ENCODE measurements at regions not wholly inside any gene's neighbourhood (a gene's known extent, or its start where the extent isn't known, plus 50 kb on each side); places are given as distances from the start of the nearest gene placed in this dataset.

GRCh38 chrX:84715315-84715714 lies 213.1 kb upstream of the HDX start:
- no peak overlapping the region for H3K27ac ChIP-seq (ENCODE audit: low read depth in 1 of 2, low read length in 1 of 2)
- WGBS, 2 donors = 32 to 37% methylated on average over 4 of the region's 4 CpGs
- H3K4me1 ChIP-seq (ENCODE audit: control insufficient read depth in 5 of 5, insufficient read depth in 5 of 5, low read length in 5 of 5) = no peaks in the 10 kb centered on the region
- H3K4me3 ChIP-seq = no peak overlapping the region
- DNase-seq (no peak), ATAC-seq (ENCODE audit: insufficient read depth, low FRiP score) (no peak)
- TF ChIP-seq CTCF (IDR thresholded peaks at IDR 0.05; ENCODE audit: control extremely low read depth, extremely low read depth) = no peak
- no peak overlapping the region for H3K9ac ChIP-seq (ENCODE audit: insufficient read depth in 1 of 2, low read length in 2 of 2)
- H3K36me3 ChIP-seq (ENCODE audit: control insufficient read depth in 4 of 4, insufficient read depth in 4 of 4, low read length in 4 of 4) = no peaks in the 10 kb centered on the region
- no peaks in the 10 kb centered on the region for H3K9me3 ChIP-seq (ENCODE audit: control insufficient read depth in 4 of 4, insufficient read depth in 3 of 4, low read length in 3 of 4)
- peaks cover 0 to 2% (median 0%) of the 10 kb centered on the region in 3 donors for H3K27me3 ChIP-seq (ENCODE audit: control insufficient read depth in 3 of 3, insufficient read depth in 3 of 3, low read length in 2 of 3)

GRCh38 chrX:84717343-84717742 lies 215.1 kb upstream of the HDX start:
- 60 to 85% methylated on average over 2 of the region's 2 CpGs for WGBS, 2 donors
- no peaks in the 10 kb centered on the region for H3K4me1 ChIP-seq (ENCODE audit: control insufficient read depth in 5 of 5, insufficient read depth in 5 of 5, low read length in 5 of 5)
- no peaks in the 10 kb centered on the region for H3K9me3 ChIP-seq (ENCODE audit: control insufficient read depth in 4 of 4, insufficient read depth in 3 of 4, low read length in 3 of 4)
- no peak for TF ChIP-seq CTCF (IDR thresholded peaks at IDR 0.05; ENCODE audit: control extremely low read depth, extremely low read depth)
- H3K27me3 ChIP-seq (ENCODE audit: control insufficient read depth in 3 of 3, insufficient read depth in 3 of 3, low read length in 2 of 3) = peaks cover 0 to 2% (median 0%) of the 10 kb centered on the region in 3 donors
- H3K9ac ChIP-seq (ENCODE audit: insufficient read depth in 1 of 2, low read length in 2 of 2) = no peak overlapping the region
- no peak for ATAC-seq (ENCODE audit: insufficient read depth, low FRiP score)
- H3K4me3 ChIP-seq = no peak overlapping the region
- H3K36me3 ChIP-seq (ENCODE audit: control insufficient read depth in 4 of 4, insufficient read depth in 4 of 4, low read length in 4 of 4) = no peaks in the 10 kb centered on the region
- H3K27ac ChIP-seq (ENCODE audit: low read depth in 1 of 2, low read length in 1 of 2) = no peak overlapping the region
- DNase-seq = no peak

GRCh38 chrX:84721416-84721815 lies 219.2 kb upstream of the HDX start:
- Histone ChIP-seq H3K9ac (ENCODE audit: insufficient read depth in 1 of 2, low read length in 2 of 2) (no peak overlapping the region), H3K4me1 (ENCODE audit: control insufficient read depth in 5 of 5, insufficient read depth in 5 of 5, low read length in 5 of 5) (no peaks in the 10 kb centered on the region), H3K27me3 (ENCODE audit: control insufficient read depth in 3 of 3, insufficient read depth in 3 of 3, low read length in 2 of 3) (no peaks in the 10 kb centered on the region), H3K27ac (ENCODE audit: low read depth in 1 of 2, low read length in 1 of 2) (no peak overlapping the region), H3K4me3 (no peak overlapping the region), H3K9me3 (ENCODE audit: control insufficient read depth in 4 of 4, insufficient read depth in 3 of 4, low read length in 3 of 4) (no peaks in the 10 kb centered on the region), H3K36me3 (ENCODE audit: control insufficient read depth in 4 of 4, insufficient read depth in 4 of 4, low read length in 4 of 4) (no peaks in the 10 kb centered on the region)
- ATAC-seq (ENCODE audit: insufficient read depth, low FRiP score) (no peak), DNase-seq (no peak)
- WGBS, 2 donors = 74 to 86% methylated on average over 2 of the region's 2 CpGs
- no peak for TF ChIP-seq CTCF (IDR thresholded peaks at IDR 0.05; ENCODE audit: control extremely low read depth, extremely low read depth)

- 79 to 91% methylated on average over 5 of the region's 5 CpGs for WGBS, 2 donors
- Histone ChIP-seq H3K9ac (ENCODE audit: insufficient read depth in 1 of 2, low read length in 2 of 2) (no peak overlapping the region), H3K36me3 (ENCODE audit: control insufficient read depth in 4 of 4, insufficient read depth in 4 of 4, low read length in 4 of 4) (no peaks in the 10 kb centered on the region), H3K4me1 (ENCODE audit: control insufficient read depth in 5 of 5, insufficient read depth in 5 of 5, low read length in 5 of 5) (no peaks in the 10 kb centered on the region), H3K4me3 (no peak overlapping the region), H3K27me3 (ENCODE audit: control insufficient read depth in 3 of 3, insufficient read depth in 3 of 3, low read length in 2 of 3) (peaks cover 0 to 2% (median 0%) of the 10 kb centered on the region in 3 donors), H3K9me3 (ENCODE audit: control insufficient read depth in 4 of 4, insufficient read depth in 3 of 4, low read length in 3 of 4) (no peaks in the 10 kb centered on the region), H3K27ac (ENCODE audit: low read depth in 1 of 2, low read length in 1 of 2) (no peak overlapping the region)
- TF ChIP-seq CTCF (IDR thresholded peaks at IDR 0.05; ENCODE audit: control extremely low read depth, extremely low read depth) = no peak
- no peak for DNase-seq
- no peak for ATAC-seq (ENCODE audit: insufficient read depth, low FRiP score)
These were observed 222.3 kb upstream of the HDX start for GRCh38 chrX:84724576-84724975.
